ENCODE measurements at regions not wholly inside any gene's neighbourhood (a gene's known extent, or its start where the extent isn't known, plus 50 kb on each side); places are given as distances from the start of the nearest gene placed in this dataset.

GRCh38 chr7:113976508-113976907 lies 57.7 kb upstream of the PPP1R3A start:
- DNase-seq (ENCODE audit: low spot score): no peak
- TF ChIP-seq CTCF (IDR thresholded peaks at IDR 0.05; ENCODE audit: extremely low read depth, missing control alignments): no peak

- TF ChIP-seq CTCF (IDR thresholded peaks at IDR 0.05; ENCODE audit: extremely low read depth, missing control alignments): no peak
- no peak for DNase-seq (ENCODE audit: low spot score)
Measured at GRCh38 chr7:113968713-113969112, 49.9 kb upstream of the PPP1R3A start.
